Activated CD8-positive, alpha-beta T cell treated with anti-CD3 and anti-CD28 coated beads for 36 hours (primary cell): ENCODE measurements at regions not wholly inside any gene's neighbourhood (a gene's known extent, or its start where the extent isn't known, plus 50 kb on each side); places are given as distances from the start of the nearest gene placed in this dataset.
A peak's percentile ranks its signal among the peaks of the same experiment; 100 is the strongest.
"Not testable (repeated sequence)": the region's sequence is repeated elsewhere in the genome, so short reads cannot be mapped to it uniquely, and the experiment has no call there.

Experiments
- ATAC-seq: fragments of 200-7000 bp; cut with Tn5 transposase; one replicate; pipeline ENCODE4 v1.10.0; 2021; ENCODE audit warnings: mild to moderate bottlenecking, moderate library complexity
- CTCF ChIA-PET: fragments of 350-600 bp; sonication (Branson Sonifier 250); formaldehyde crosslinking; loops from one replicate; lab custom pipeline; 2021; ENCODE audit warnings: antibody characterized with exemption; lab: Charles Lee
- POLR2A ChIA-PET: fragments of 350-600 bp; sonication (Branson Sonifier 250); formaldehyde crosslinking; loops from one replicate; lab custom pipeline; 2021; ENCODE audit warnings: antibody characterized with exemption; lab: Charles Lee
- DNase-seq: peaks from one replicate; pipeline ENCODE4 v3.0.0-alpha.2; 2020
- H3K27ac Mint-ChIP-seq: one replicate; pipeline ENCODE4 v1.8.0; 2021; ENCODE audit warnings: mild to moderate bottlenecking, mixed read lengths
- H3K27me3 Mint-ChIP-seq: one replicate; pipeline ENCODE4 v1.8.0; 2021; ENCODE audit warnings: mixed read lengths
- H3K36me3 Mint-ChIP-seq: one replicate; pipeline ENCODE4 v1.8.0; 2021; ENCODE audit warnings: low read depth, mixed read lengths
- H3K4me1 Mint-ChIP-seq: one replicate; pipeline ENCODE4 v1.8.0; 2021; ENCODE audit warnings: low read depth, mixed read lengths
- H3K4me3 Mint-ChIP-seq: one replicate; pipeline ENCODE4 v1.8.0; 2021; ENCODE audit warnings: mild to moderate bottlenecking, moderate library complexity, mixed read lengths
- H3K9me3 Mint-ChIP-seq: one replicate; pipeline ENCODE4 v1.8.0; 2021; ENCODE audit warnings: mixed read lengths
- CTCF ChIP-seq: fragments of 200-600 bp; IDR thresholded peaks from one replicate; pipeline ENCODE4 v1.8.0; 2022; ENCODE audit warnings: antibody characterized with exemption, mild to moderate bottlenecking
- intact Hi-C: fragments of 100-400 bp; cut with micrococcal nuclease; formaldehyde crosslinking; loops from one replicate; pipeline ENCODE4 v1.10.0; 2022

- Mint-ChIP-seq H3K27me3 (peaks cover 1% of the 10 kb centered on the region), H3K9me3 (no peaks in the 10 kb centered on the region), H3K27ac (no peak overlapping the region), H3K4me3 (no peak overlapping the region), H3K4me1 (peaks cover 2% of the 10 kb centered on the region), H3K36me3 (no peaks in the 10 kb centered on the region)
- ChIA-PET POLR2A (no interaction called here), CTCF (no interaction called here)
- ATAC-seq (no peak), DNase-seq (no peak)
- no peak for TF ChIP-seq CTCF
- intact Hi-C loops, result no loop called here
Measured at GRCh38 chr16:79388396-79388795, 212.1 kb downstream of the MAF start.

GRCh38 chr16:79386299-79386698, 214.2 kb downstream of the MAF start:
- Mint-ChIP-seq H3K4me1 (peaks cover 10% of the 10 kb centered on the region), H3K9me3 (no peaks in the 10 kb centered on the region), H3K4me3 (no peak overlapping the region), H3K27ac (no peak overlapping the region), H3K27me3 (peaks cover 3% of the 10 kb centered on the region), H3K36me3 (no peaks in the 10 kb centered on the region)
- ATAC-seq (no peak), DNase-seq (no peak)
- ChIA-PET POLR2A (interaction anchor here (0.6 kb wide), 1 partner anchor 189 kb away, joined by 3 read pairs; no protein-coding TSS in a partner anchor), CTCF (no interaction called here)
- intact Hi-C loops, result no loop called here
- no peak for TF ChIP-seq CTCF

GRCh38 chr16:79381603-79382042, 218.9 kb downstream of the MAF start:
- Mint-ChIP-seq H3K27ac (peak overlapping the region; percentile 47), H3K36me3 (no peaks in the 10 kb centered on the region), H3K4me3 (peak overlapping the region; percentile 17), H3K27me3 (peaks cover 13% of the 10 kb centered on the region), H3K4me1 (peaks cover 23% of the 10 kb centered on the region), H3K9me3 (peaks cover 2% of the 10 kb centered on the region)
- ChIA-PET CTCF (interaction anchor here (1.4 kb wide), 1 partner anchor 13 kb away, joined by 4 read pairs; no protein-coding TSS in a partner anchor), POLR2A (interaction anchor here (1.2 kb wide), 1 partner anchor 30 kb away, joined by 3 read pairs; no protein-coding TSS in a partner anchor)
- DNase-seq (peak; percentile 2), ATAC-seq (peak; percentile 27)
- TF ChIP-seq CTCF, result no peak
- intact Hi-C loops, result no loop called here

GRCh38 chr16:79380995-79381602, 219.4 kb downstream of the MAF start:
- TF ChIP-seq CTCF, result no peak
- H3K9me3 Mint-ChIP-seq, result peaks cover 2% of the 10 kb centered on the region
- H3K4me3 Mint-ChIP-seq, result peak overlapping the region; percentile 18
- peaks cover 13% of the 10 kb centered on the region for H3K27me3 Mint-ChIP-seq
- POLR2A ChIA-PET, result interaction anchor here (1.2 kb wide), 2 partner anchors 9 to 29 kb away, joined by 3 to 4 read pairs; no protein-coding TSS in a partner anchor
- peaks cover 23% of the 10 kb centered on the region for H3K4me1 Mint-ChIP-seq
- ATAC-seq (peak; percentile 30), DNase-seq (peak; percentile 5)
- H3K36me3 Mint-ChIP-seq, result no peaks in the 10 kb centered on the region
- H3K27ac Mint-ChIP-seq, result peak overlapping the region; percentile 47
- intact Hi-C loops, result no loop called here
- CTCF ChIA-PET, result interaction anchor here (1.4 kb wide), 1 partner anchor 12 kb away, joined by 4 read pairs; no protein-coding TSS in a partner anchor

GRCh38 chr16:79379095-79379494, 221.4 kb downstream of the MAF start:
- no peak overlapping the region for H3K4me3 Mint-ChIP-seq
- DNase-seq (no peak), ATAC-seq (no peak)
- CTCF ChIA-PET, result interaction anchor here (1.4 to 1.7 kb wide), 2 partner anchors 11 to 18 kb away, joined by 3 to 5 read pairs; no protein-coding TSS in a partner anchor
- POLR2A ChIA-PET, result no interaction called here
- peaks cover 13% of the 10 kb centered on the region for H3K27me3 Mint-ChIP-seq
- H3K36me3 Mint-ChIP-seq, result no peaks in the 10 kb centered on the region
- peaks cover 23% of the 10 kb centered on the region for H3K4me1 Mint-ChIP-seq
- no peak overlapping the region for H3K27ac Mint-ChIP-seq
- H3K9me3 Mint-ChIP-seq, result peaks cover 2% of the 10 kb centered on the region
- no peak for TF ChIP-seq CTCF
- intact Hi-C loops, result no loop called here

- H3K4me1 Mint-ChIP-seq, result peaks cover 25% of the 10 kb centered on the region
- H3K36me3 Mint-ChIP-seq, H3K27ac Mint-ChIP-seq, CTCF ChIA-PET, ATAC-seq, DNase-seq, POLR2A ChIA-PET, H3K4me3 Mint-ChIP-seq, intact Hi-C loops, H3K9me3 Mint-ChIP-seq: not testable (repeated sequence)
- peaks cover 13% of the 10 kb centered on the region for H3K27me3 Mint-ChIP-seq
Measured at GRCh38 chr16:79377082-79377481, 223.5 kb downstream of the MAF start.
